ENCODE measurements at regions not wholly inside any gene's neighbourhood (a gene's known extent, or its start where the extent isn't known, plus 50 kb on each side); places are given as distances from the start of the nearest gene placed in this dataset.

- TF ChIP-seq CTCF (IDR thresholded peaks at IDR 0.05; ENCODE audit: control extremely low read depth in 1 of 3, insufficient read depth in 1 of 3, low read depth in 1 of 3, low read length in 3 of 3) (no peak), SIRT6 (IDR thresholded peaks at IDR 0.05; ENCODE audit: low read length) (no peak), EP300 (IDR thresholded peaks at IDR 0.05; ENCODE audit: borderline replicate concordance in 1 of 2, low read depth in 2 of 2, low read length in 2 of 2) (no peak), CEBPB (IDR thresholded peaks at IDR 0.05; ENCODE audit: low read depth, low read length) (no peak), EZH2 (IDR thresholded peaks at IDR 0.05; ENCODE audit: low read depth, low read length, severe bottlenecking) (no peak), USF2 (IDR thresholded peaks at IDR 0.05; ENCODE audit: low read length) (no peak)
Measured at GRCh38 chr3:177852001-177852807, 654.9 kb upstream of the TBL1XR1 start.
